SH-SY5Y (cell line): ENCODE measurements at regions not wholly inside any gene's neighbourhood (a gene's known extent, or its start where the extent isn't known, plus 50 kb on each side); places are given as distances from the start of the nearest gene placed in this dataset.

Experiments used
- GATA2 ChIP-seq: IDR thresholded peaks from 2 replicates; pipeline ENCODE4 v1.6.1; 2011; ENCODE audit warnings: mild to moderate bottlenecking, low read depth, low read length
- GATA3 ChIP-seq: IDR thresholded peaks from 2 replicates; pipeline ENCODE4 v1.6.1; 2011; ENCODE audit warnings: low read depth, mild to moderate bottlenecking, low read length, moderate library complexity

DNA sequence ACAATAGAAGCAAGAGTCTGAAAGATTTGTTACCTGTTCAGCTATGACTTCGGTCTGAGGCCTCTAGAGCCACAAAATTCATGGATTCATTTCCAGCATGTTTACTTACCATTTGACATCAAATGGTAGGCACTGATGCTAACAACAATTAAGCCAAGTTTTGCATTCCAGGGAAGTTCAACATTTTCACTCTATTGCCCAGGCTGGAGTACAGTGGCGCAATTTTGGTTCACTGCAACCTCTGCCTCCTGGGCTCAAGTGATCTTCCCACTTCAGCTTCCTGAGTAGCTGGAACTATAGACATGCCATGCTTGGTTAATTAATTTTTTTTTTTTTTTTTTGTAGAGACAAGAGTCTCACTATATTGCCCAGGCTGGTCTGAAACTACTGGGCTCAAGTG lies 114.1 kb upstream of the SGK1 start:
- no peak for TF ChIP-seq GATA2
- no peak for TF ChIP-seq GATA3
